ENCODE measurements at regions not wholly inside any gene's neighbourhood (a gene's known extent, or its start where the extent isn't known, plus 50 kb on each side); places are given as distances from the start of the nearest gene placed in this dataset.

GRCh38 chr17:79179334-79179733 is 104.7 kb downstream of the ENGASE start:
- Histone ChIP-seq H3K4me1 (ENCODE audit: control insufficient read depth in 1 of 2, insufficient read depth in 2 of 2, low read length in 2 of 2) (no peaks in the 10 kb centered on the region), H3K27ac (ENCODE audit: low read depth, low read length) (no peak overlapping the region), H3K27me3 (ENCODE audit: control insufficient read depth in 1 of 2, insufficient read depth in 2 of 2, low read length in 2 of 2) (peaks cover 11 to 22% of the 10 kb centered on the region in 2 donors), H3K36me3 (ENCODE audit: control insufficient read depth in 1 of 2, insufficient read depth in 2 of 2, low read length in 2 of 2) (no peaks in the 10 kb centered on the region), H3K4me3 (ENCODE audit: low read depth in 1 of 2, low read length in 2 of 2) (no peak overlapping the region), H3K9ac (ENCODE audit: low read depth in 1 of 2, low read length in 2 of 2) (no peak overlapping the region), H3K9me3 (ENCODE audit: control insufficient read depth in 1 of 2, low read length in 2 of 2) (no peaks in the 10 kb centered on the region)

DNA sequence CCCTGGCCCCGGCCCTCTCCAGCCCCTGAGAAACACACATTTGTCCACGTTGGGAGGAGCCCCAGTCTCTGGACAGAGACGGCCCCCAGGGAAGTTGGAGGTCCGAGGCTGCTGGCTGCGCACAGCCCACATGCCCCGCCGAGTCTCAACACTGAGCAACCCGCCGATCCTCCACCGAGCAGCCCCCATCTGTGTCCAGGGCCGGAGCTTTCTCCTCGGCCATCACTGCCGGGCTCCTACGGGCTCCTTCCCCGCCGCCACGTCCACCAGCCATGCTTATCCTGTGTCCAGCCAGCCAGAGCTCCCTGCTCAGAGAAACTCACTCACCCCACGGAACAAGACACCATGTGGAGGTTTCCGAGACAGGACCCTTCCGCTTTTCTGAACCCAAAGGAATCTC is 103.3 kb downstream of the ENGASE start:
- H3K4me1 ChIP-seq (ENCODE audit: control insufficient read depth in 1 of 2, insufficient read depth in 2 of 2, low read length in 2 of 2), result no peaks in the 10 kb centered on the region
- H3K27ac ChIP-seq (ENCODE audit: low read depth, low read length), result no peak overlapping the region
- H3K9me3 ChIP-seq (ENCODE audit: control insufficient read depth in 1 of 2, low read length in 2 of 2), result no peaks in the 10 kb centered on the region
- H3K9ac ChIP-seq (ENCODE audit: low read depth in 1 of 2, low read length in 2 of 2), result no peak overlapping the region
- H3K36me3 ChIP-seq (ENCODE audit: control insufficient read depth in 1 of 2, insufficient read depth in 2 of 2, low read length in 2 of 2), result no peaks in the 10 kb centered on the region
- peaks cover 9 to 17% of the 10 kb centered on the region in 2 donors for H3K27me3 ChIP-seq (ENCODE audit: control insufficient read depth in 1 of 2, insufficient read depth in 2 of 2, low read length in 2 of 2)
- H3K4me3 ChIP-seq (ENCODE audit: low read depth in 1 of 2, low read length in 2 of 2), result no peak overlapping the region

- Histone ChIP-seq H3K9ac (ENCODE audit: low read depth in 1 of 2, low read length in 2 of 2) (no peak overlapping the region), H3K36me3 (ENCODE audit: control insufficient read depth in 1 of 2, insufficient read depth in 2 of 2, low read length in 2 of 2) (no peaks in the 10 kb centered on the region), H3K27me3 (ENCODE audit: control insufficient read depth in 1 of 2, insufficient read depth in 2 of 2, low read length in 2 of 2) (peaks cover 7 to 15% of the 10 kb centered on the region in 2 donors), H3K27ac (ENCODE audit: low read depth, low read length) (no peak overlapping the region), H3K4me3 (ENCODE audit: low read depth in 1 of 2, low read length in 2 of 2) (no peak overlapping the region), H3K4me1 (ENCODE audit: control insufficient read depth in 1 of 2, insufficient read depth in 2 of 2, low read length in 2 of 2) (no peaks in the 10 kb centered on the region), H3K9me3 (ENCODE audit: control insufficient read depth in 1 of 2, low read length in 2 of 2) (no peaks in the 10 kb centered on the region)
Measured at GRCh38 chr17:79176792-79177601, 102.4 kb downstream of the ENGASE start.

- H3K9ac ChIP-seq (ENCODE audit: low read depth in 1 of 2, low read length in 2 of 2), result no peak overlapping the region
- no peak overlapping the region for H3K4me3 ChIP-seq (ENCODE audit: low read depth in 1 of 2, low read length in 2 of 2)
- H3K27me3 ChIP-seq (ENCODE audit: control insufficient read depth in 1 of 2, insufficient read depth in 2 of 2, low read length in 2 of 2), result peaks cover 3 to 14% of the 10 kb centered on the region in 2 donors
- no peaks in the 10 kb centered on the region for H3K9me3 ChIP-seq (ENCODE audit: control insufficient read depth in 1 of 2, low read length in 2 of 2)
- H3K36me3 ChIP-seq (ENCODE audit: control insufficient read depth in 1 of 2, insufficient read depth in 2 of 2, low read length in 2 of 2), result no peaks in the 10 kb centered on the region
- no peak overlapping the region for H3K27ac ChIP-seq (ENCODE audit: low read depth, low read length)
- no peaks in the 10 kb centered on the region for H3K4me1 ChIP-seq (ENCODE audit: control insufficient read depth in 1 of 2, insufficient read depth in 2 of 2, low read length in 2 of 2)
Measured at GRCh38 chr17:79174905-79175856, 100.6 kb downstream of the ENGASE start.

DNA sequence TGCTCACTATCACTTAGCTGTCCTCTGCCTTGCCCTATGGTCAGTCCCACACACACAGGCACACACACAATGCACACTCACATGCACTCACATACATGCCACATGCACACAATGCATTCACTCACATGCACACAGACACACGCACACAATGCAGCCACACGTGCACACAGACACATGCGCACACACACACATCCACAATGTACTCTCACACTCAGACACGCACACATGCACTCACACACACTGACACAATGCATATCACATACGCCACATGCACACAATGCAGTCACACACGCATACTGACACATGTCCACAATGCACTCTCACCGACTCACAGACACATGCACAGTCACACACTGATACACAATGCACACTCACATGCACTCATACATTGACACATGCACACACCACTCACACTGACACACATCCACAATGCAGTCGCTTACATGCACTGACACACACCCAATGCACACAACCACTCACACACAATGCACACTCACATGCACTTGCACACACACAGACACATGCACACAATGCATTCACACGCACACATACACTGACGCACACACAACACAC is 99.7 kb downstream of the ENGASE start:
- H3K9ac ChIP-seq (ENCODE audit: low read depth in 1 of 2, low read length in 2 of 2), result no peak overlapping the region
- H3K9me3 ChIP-seq (ENCODE audit: control insufficient read depth in 1 of 2, low read length in 2 of 2), result no peaks in the 10 kb centered on the region
- no peaks in the 10 kb centered on the region for H3K4me1 ChIP-seq (ENCODE audit: control insufficient read depth in 1 of 2, insufficient read depth in 2 of 2, low read length in 2 of 2)
- no peak overlapping the region for H3K4me3 ChIP-seq (ENCODE audit: low read depth in 1 of 2, low read length in 2 of 2)
- H3K36me3 ChIP-seq (ENCODE audit: control insufficient read depth in 1 of 2, insufficient read depth in 2 of 2, low read length in 2 of 2), result no peaks in the 10 kb centered on the region
- H3K27me3 ChIP-seq (ENCODE audit: control insufficient read depth in 1 of 2, insufficient read depth in 2 of 2, low read length in 2 of 2), result peaks cover 0 to 14% of the 10 kb centered on the region in 2 donors
- no peak overlapping the region for H3K27ac ChIP-seq (ENCODE audit: low read depth, low read length)

DNA sequence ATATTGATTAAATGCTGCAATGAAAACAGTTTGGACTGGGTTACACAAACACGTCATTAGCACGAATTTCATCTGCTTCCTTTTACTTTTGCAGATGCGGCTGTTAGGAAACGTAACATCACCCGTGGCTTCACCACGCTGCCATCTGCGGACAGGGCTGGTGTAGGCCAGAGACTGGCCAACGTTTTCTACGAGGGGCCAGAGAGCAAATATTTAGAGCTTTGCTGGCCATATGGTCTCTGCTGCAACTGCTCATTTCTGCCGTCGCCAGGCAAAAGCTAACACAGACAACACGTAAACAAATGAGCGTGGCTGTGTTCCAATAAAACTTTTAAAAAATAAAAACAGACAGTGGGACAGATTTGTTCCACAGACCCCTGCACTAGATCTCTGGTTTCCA is 96.6 kb downstream of the ENGASE start:
- H3K36me3 ChIP-seq (ENCODE audit: control insufficient read depth in 1 of 2, insufficient read depth in 2 of 2, low read length in 2 of 2), result no peaks in the 10 kb centered on the region
- no peak overlapping the region for H3K9ac ChIP-seq (ENCODE audit: low read depth in 1 of 2, low read length in 2 of 2)
- H3K4me3 ChIP-seq (ENCODE audit: low read depth in 1 of 2, low read length in 2 of 2), result no peak overlapping the region
- peaks cover 0 to 6% of the 10 kb centered on the region in 2 donors for H3K27me3 ChIP-seq (ENCODE audit: control insufficient read depth in 1 of 2, insufficient read depth in 2 of 2, low read length in 2 of 2)
- H3K27ac ChIP-seq (ENCODE audit: low read depth, low read length), result no peak overlapping the region
- no peaks in the 10 kb centered on the region for H3K9me3 ChIP-seq (ENCODE audit: control insufficient read depth in 1 of 2, low read length in 2 of 2)
- H3K4me1 ChIP-seq (ENCODE audit: control insufficient read depth in 1 of 2, insufficient read depth in 2 of 2, low read length in 2 of 2), result no peaks in the 10 kb centered on the region

DNA sequence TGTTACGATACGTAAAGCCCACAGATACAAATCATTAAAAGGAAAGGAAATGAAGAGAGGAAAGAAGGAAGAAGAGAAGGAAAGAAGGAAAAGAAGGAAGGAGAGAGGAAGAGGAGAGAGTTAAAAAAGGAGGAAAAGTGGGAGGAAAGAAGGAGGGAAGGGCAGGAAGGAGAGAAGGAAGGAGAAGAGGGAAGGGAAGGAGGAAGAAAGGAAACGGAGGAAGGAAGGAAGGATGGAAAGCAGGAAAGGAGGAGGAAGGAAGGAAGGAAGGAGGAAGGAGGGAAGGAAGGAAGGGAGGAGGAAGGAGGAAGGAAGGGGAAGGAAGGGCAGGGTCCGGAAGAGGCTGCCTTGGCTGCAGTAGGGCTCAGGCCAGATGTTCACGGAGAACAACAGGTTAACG is 95.2 kb downstream of the ENGASE start:
- peaks cover 0 to 3% of the 10 kb centered on the region in 2 donors for H3K27me3 ChIP-seq (ENCODE audit: control insufficient read depth in 1 of 2, insufficient read depth in 2 of 2, low read length in 2 of 2)

GRCh38 chr17:79169366-79169765 is 94.7 kb downstream of the ENGASE start:
- no peaks in the 10 kb centered on the region for H3K9me3 ChIP-seq (ENCODE audit: control insufficient read depth in 1 of 2, low read length in 2 of 2)
- no peaks in the 10 kb centered on the region for H3K4me1 ChIP-seq (ENCODE audit: control insufficient read depth in 1 of 2, insufficient read depth in 2 of 2, low read length in 2 of 2)
- no peak overlapping the region for H3K4me3 ChIP-seq (ENCODE audit: low read depth in 1 of 2, low read length in 2 of 2)
- no peak overlapping the region for H3K27ac ChIP-seq (ENCODE audit: low read depth, low read length)
- no peaks in the 10 kb centered on the region for H3K36me3 ChIP-seq (ENCODE audit: control insufficient read depth in 1 of 2, insufficient read depth in 2 of 2, low read length in 2 of 2)
- no peak overlapping the region for H3K9ac ChIP-seq (ENCODE audit: low read depth in 1 of 2, low read length in 2 of 2)
- peaks cover 0 to 5% of the 10 kb centered on the region in 2 donors for H3K27me3 ChIP-seq (ENCODE audit: control insufficient read depth in 1 of 2, insufficient read depth in 2 of 2, low read length in 2 of 2)

More for the DNA sequence above, 95.2 kb downstream of the ENGASE start:
- H3K9ac ChIP-seq (ENCODE audit: low read depth in 1 of 2, low read length in 2 of 2), result no peak overlapping the region
- no peaks in the 10 kb centered on the region for H3K36me3 ChIP-seq (ENCODE audit: control insufficient read depth in 1 of 2, insufficient read depth in 2 of 2, low read length in 2 of 2)
- no peak overlapping the region for H3K27ac ChIP-seq (ENCODE audit: low read depth, low read length)
- H3K4me3 ChIP-seq (ENCODE audit: low read depth in 1 of 2, low read length in 2 of 2), result no peak overlapping the region
- H3K9me3 ChIP-seq (ENCODE audit: control insufficient read depth in 1 of 2, low read length in 2 of 2), result no peaks in the 10 kb centered on the region
- no peaks in the 10 kb centered on the region for H3K4me1 ChIP-seq (ENCODE audit: control insufficient read depth in 1 of 2, insufficient read depth in 2 of 2, low read length in 2 of 2)

DNA sequence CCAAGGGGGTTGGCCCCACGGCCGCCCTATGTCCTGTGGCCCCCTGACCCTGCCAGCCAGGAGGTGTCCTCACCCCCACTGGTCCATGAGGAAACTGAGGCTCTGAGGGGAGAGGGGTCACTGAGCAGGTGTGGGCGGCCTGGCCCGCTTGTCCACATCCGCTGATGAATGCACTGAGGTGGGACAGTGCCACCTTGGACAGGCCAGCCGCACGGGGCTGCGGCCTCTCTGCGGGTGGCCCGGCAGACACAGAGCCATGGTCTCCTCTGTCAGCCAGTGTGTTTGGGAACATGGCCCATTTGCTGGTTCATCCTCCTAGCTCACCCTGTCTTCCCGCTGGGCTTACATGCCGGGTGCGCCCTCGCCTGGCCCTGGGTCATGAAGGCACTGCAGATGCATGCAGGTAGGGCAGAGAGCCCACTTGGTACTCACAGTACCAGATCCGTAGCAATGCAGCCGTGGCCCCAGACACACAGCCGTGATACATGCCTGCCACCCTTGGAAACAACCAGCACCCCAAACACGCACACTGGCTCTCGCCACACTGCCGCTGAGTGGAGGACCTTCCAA is 93.9 kb downstream of the ENGASE start:
- peaks cover 0 to 2% of the 10 kb centered on the region in 2 donors for H3K27me3 ChIP-seq (ENCODE audit: control insufficient read depth in 1 of 2, insufficient read depth in 2 of 2, low read length in 2 of 2)
- no peak overlapping the region for H3K4me3 ChIP-seq (ENCODE audit: low read depth in 1 of 2, low read length in 2 of 2)
- H3K36me3 ChIP-seq (ENCODE audit: control insufficient read depth in 1 of 2, insufficient read depth in 2 of 2, low read length in 2 of 2), result no peaks in the 10 kb centered on the region
- no peak overlapping the region for H3K27ac ChIP-seq (ENCODE audit: low read depth, low read length)
- no peak overlapping the region for H3K9ac ChIP-seq (ENCODE audit: low read depth in 1 of 2, low read length in 2 of 2)
- H3K9me3 ChIP-seq (ENCODE audit: control insufficient read depth in 1 of 2, low read length in 2 of 2), result no peaks in the 10 kb centered on the region
- no peaks in the 10 kb centered on the region for H3K4me1 ChIP-seq (ENCODE audit: control insufficient read depth in 1 of 2, insufficient read depth in 2 of 2, low read length in 2 of 2)

Measured in duodenal mucosa (tissue), 2 donors.